Adrenal gland (tissue), 9 donors: ENCODE measurements at regions not wholly inside any gene's neighbourhood (a gene's known extent, or its start where the extent isn't known, plus 50 kb on each side); places are given as distances from the start of the nearest gene placed in this dataset.

Source experiments
- DNase-seq, 7 donors: peaks; one replicate each; pipeline ENCODE4 v3.0.0-alpha.2; 2019 to 2020
- H3K27ac ChIP-seq, 5 donors: fragments of 200-600 bp; sonication (generic) in 4 of 5; 1 replicate in 3 of 5; 2 replicates in 2 of 5; pipeline versions ENCODE4 v1.5.1 to v1.8.0; 2016 to 2020; ENCODE audit warnings: mild to moderate bottlenecking in 1 of 5
- H3K27me3 ChIP-seq: fragments of 200-600 bp; 2 replicates; pipeline ENCODE4 v1.8.0; 2021
- H3K36me3 ChIP-seq, 2 donors: fragments of 200-600 bp; replicated peaks in 1 of 2; 1 replicate in 1 of 2; 2 replicates in 1 of 2; pipeline versions ENCODE4 v1.5.1 to v1.8.0; 2018 to 2022
- H3K4me1 ChIP-seq, 2 donors: fragments of 200-600 bp; replicated peaks in 1 of 2; 1 replicate in 1 of 2; 2 replicates in 1 of 2; pipeline versions ENCODE4 v1.5.1 to v1.8.0; 2018 to 2021
- H3K4me3 ChIP-seq, 4 donors: fragments of 200-600 bp; sonication (generic) in 3 of 4; one replicate each; pipeline ENCODE4 v1.5.1; 2016 to 2018
- H3K9me3 ChIP-seq, 3 donors: fragments of 200-600 bp; sonication (generic) in 1 of 3; replicated peaks in 1 of 3; 1 replicate in 2 of 3; 2 replicates in 1 of 3; pipeline versions ENCODE4 v1.5.1 to v1.8.0; 2016 to 2021
- CTCF ChIP-seq, 6 experiments: fragments of 450-650 bp in 4 of 6; fragments of 200-600 bp in 2 of 6; sonication (generic) in 1 of 6; IDR thresholded peaks; 1 replicate in 5 of 6; 2 replicates in 1 of 6; pipeline versions ENCODE4 v1.5.1 to v1.8.0; 2016 to 2021; ENCODE audit warnings: antibody characterized with exemption in 6 of 6, mild to moderate bottlenecking in 2 of 6, moderate library complexity in 1 of 6
- POLR2A ChIP-seq, 2 donors: fragments of 450-650 bp; IDR thresholded peaks; one replicate each; pipeline ENCODE4 v1.6.1; 2017; ENCODE audit warnings: antibody characterized with exemption in 2 of 2, mild to moderate bottlenecking in 2 of 2, moderate library complexity in 1 of 2
- WGBS, 4 donors: extraction: QIAGEN DNeasy Blood & Tissue Kit in 2 of 4; methylation state at CpG; one replicate each; pipeline versions ENCODE4 v1.1.5 to v1.1.7; 2013 to 2017; 5-methylcytosine and 5-hydroxymethylcytosine counted together
- intact Hi-C, 2 donors: fragments of 100-400 bp; cut with DNase I; formaldehyde crosslinking; loops; one replicate each; pipeline versions ENCODE4 v1.14.1 to v1.15.0; 2022 to 2023
- donor health status: healthy with polysubstance abuse.
- donor health status: Bipolar disorder and iron deficiency.
- donor health status: DM: yes; HTN: yes; CAD: no.
- donor health status: DM: no; HTN: no; CAD: no.
- donor health status: DM: no; HTN: no; CAD: no.

- intact Hi-C loops, result no loop called here
- Histone ChIP-seq H3K27ac (no peak overlapping the region), H3K27me3 (no peaks in the 10 kb centered on the region), H3K36me3 (no peaks in the 10 kb centered on the region), H3K4me1 (no peaks in the 10 kb centered on the region), H3K9me3 (no peaks in the 10 kb centered on the region), H3K4me3 (no peak overlapping the region)
- TF ChIP-seq POLR2A (IDR thresholded peaks at IDR 0.05) (no peak), CTCF (IDR thresholded peaks at IDR 0.05) (no peak)
- no peak for DNase-seq
- 47 to 69% (median 60%) methylated on average over 4 of the region's 4 CpGs for WGBS, 4 donors
Measured at GRCh38 chr7:67875558-67875957, 878.9 kb downstream of the TYW1 start.

GRCh38 chr7:67878808-67879207, 882.2 kb downstream of the TYW1 start:
- Histone ChIP-seq H3K27ac (no peak overlapping the region), H3K27me3 (no peaks in the 10 kb centered on the region), H3K9me3 (no peaks in the 10 kb centered on the region), H3K4me1 (no peaks in the 10 kb centered on the region), H3K4me3 (no peak overlapping the region), H3K36me3 (no peaks in the 10 kb centered on the region)
- intact Hi-C loops, result no loop called here
- no peak for DNase-seq
- WGBS, 4 donors, result 79 to 83% (median 79%) methylated on average over 8 of the region's 8 CpGs
- no peak for TF ChIP-seq POLR2A (IDR thresholded peaks at IDR 0.05)
- no peak for TF ChIP-seq CTCF (IDR thresholded peaks at IDR 0.05)

GRCh38 chr7:67882843-67883242, 886.2 kb downstream of the TYW1 start:
- H3K27me3 ChIP-seq, result no peaks in the 10 kb centered on the region
- 78 to 88% (median 80%) methylated on average over 1 of the region's 1 CpG for WGBS, 4 donors

GRCh38 chr7:67890316-67890715, 893.7 kb downstream of the TYW1 start:
- Histone ChIP-seq H3K4me1 (no peaks in the 10 kb centered on the region), H3K36me3 (no peaks in the 10 kb centered on the region), H3K27me3 (no peaks in the 10 kb centered on the region), H3K4me3 (no peak overlapping the region), H3K9me3 (no peaks in the 10 kb centered on the region), H3K27ac (no peak overlapping the region)
- intact Hi-C loops, result no loop called here
- WGBS, 4 donors, result 83 to 91% (median 84%) methylated on average over 6 to 12 of the region's 12 CpGs
- DNase-seq, result no peak
- TF ChIP-seq CTCF (IDR thresholded peaks at IDR 0.05), result no peak
- TF ChIP-seq POLR2A (IDR thresholded peaks at IDR 0.05), result no peak

More at GRCh38 chr7:67882843-67883242, 886.2 kb downstream of the TYW1 start:
- Histone ChIP-seq H3K4me3 (no peak overlapping the region), H3K36me3 (no peaks in the 10 kb centered on the region), H3K4me1 (no peaks in the 10 kb centered on the region), H3K27ac (no peak overlapping the region), H3K9me3 (no peaks in the 10 kb centered on the region)
- TF ChIP-seq POLR2A (IDR thresholded peaks at IDR 0.05) (no peak), CTCF (IDR thresholded peaks at IDR 0.05) (no peak)
- intact Hi-C loops, result no loop called here
- no peak for DNase-seq
